Hepatocyte (in vitro differentiated cells): ENCODE measurements at regions not wholly inside any gene's neighbourhood (a gene's known extent, or its start where the extent isn't known, plus 50 kb on each side); places are given as distances from the start of the nearest gene placed in this dataset.
A peak's percentile ranks its signal among the peaks of the same experiment; 100 is the strongest.

ENCODE experiments used
- DNase-seq: peaks from one replicate; pipeline ENCODE4 v3.0.0-alpha.2; 2016; ENCODE audit warnings: low spot score
- H2AFZ ChIP-seq: fragments of 200-600 bp; sonication (generic); 2 replicates; pipeline ENCODE4 v1.6.0; 2016; ENCODE audit warnings: antibody characterized with exemption, mild to moderate bottlenecking
- H3K27ac ChIP-seq: fragments of 200-600 bp; sonication (generic); 2 replicates; pipeline ENCODE4 v1.5.1; 2016; ENCODE audit warnings: mild to moderate bottlenecking
- H3K27me3 ChIP-seq: fragments of 200-600 bp; sonication (generic); 2 replicates; pipeline ENCODE4 v1.6.1; 2016
- H3K36me3 ChIP-seq: fragments of 200-600 bp; sonication (generic); replicated peaks from 2 replicates; pipeline ENCODE4 v1.5.1; 2016; ENCODE audit warnings: low read depth; ENCODE audit not compliant: insufficient read depth
- H3K4me1 ChIP-seq: fragments of 200-600 bp; sonication (generic); 2 replicates; pipeline ENCODE4 v1.5.1; 2016; ENCODE audit warnings: mild to moderate bottlenecking, moderate library complexity; ENCODE audit not compliant: insufficient read depth
- H3K4me2 ChIP-seq: fragments of 200-600 bp; sonication (generic); 2 replicates; pipeline ENCODE4 v1.6.0; 2016
- H3K4me3 ChIP-seq: fragments of 200-600 bp; sonication (generic); 2 replicates; pipeline ENCODE4 v1.5.1; 2016; ENCODE audit warnings: mild to moderate bottlenecking
- H3K79me2 ChIP-seq: fragments of 200-600 bp; sonication (generic); 2 replicates; pipeline ENCODE4 v1.6.0; 2017; ENCODE audit warnings: mild to moderate bottlenecking
- H3K9me2 ChIP-seq: fragments of 200-600 bp; sonication (generic); replicated peaks from 2 replicates; pipeline ENCODE4 v1.6.0; 2017; ENCODE audit warnings: mild to moderate bottlenecking; ENCODE audit not compliant: insufficient read depth
- H3K9me3 ChIP-seq: fragments of 200-600 bp; sonication (generic); 2 replicates; pipeline ENCODE4 v1.5.1; 2016; ENCODE audit warnings: low read depth, mild to moderate bottlenecking
- H4K20me1 ChIP-seq: fragments of 200-600 bp; sonication (generic); 2 replicates; pipeline ENCODE4 v1.6.0; 2016; ENCODE audit warnings: mild to moderate bottlenecking; ENCODE audit not compliant: insufficient read depth, poor library complexity, severe bottlenecking
- CTCF ChIP-seq: fragments of 200-600 bp; sonication (generic); IDR thresholded peaks from 2 replicates; pipeline ENCODE4 v1.5.1; 2016; ENCODE audit warnings: antibody characterized with exemption, mild to moderate bottlenecking; ENCODE audit not compliant: poor library complexity
- EZH2 ChIP-seq: fragments of 200-600 bp; sonication (generic); IDR thresholded peaks from 2 replicates; pipeline ENCODE4 v1.6.1; 2016; ENCODE audit warnings: antibody characterized with exemption, mild to moderate bottlenecking, borderline replicate concordance
- EZH2phosphoT487 ChIP-seq: fragments of 200-600 bp; sonication (generic); IDR thresholded peaks from one replicate; pipeline ENCODE4 v1.6.1; 2018; ENCODE audit warnings: antibody characterized with exemption, mild to moderate bottlenecking, low read depth, moderate library complexity; ENCODE audit not compliant: unreplicated experiment, severe bottlenecking
- WGBS: methylation state at CpG from one replicate; pipeline ENCODE4 v1.1.6; 2016; ENCODE audit warnings: low lambda C conversion rate; ENCODE audit errors: missing lambda C conversion rate; 5-methylcytosine and 5-hydroxymethylcytosine counted together

DNA sequence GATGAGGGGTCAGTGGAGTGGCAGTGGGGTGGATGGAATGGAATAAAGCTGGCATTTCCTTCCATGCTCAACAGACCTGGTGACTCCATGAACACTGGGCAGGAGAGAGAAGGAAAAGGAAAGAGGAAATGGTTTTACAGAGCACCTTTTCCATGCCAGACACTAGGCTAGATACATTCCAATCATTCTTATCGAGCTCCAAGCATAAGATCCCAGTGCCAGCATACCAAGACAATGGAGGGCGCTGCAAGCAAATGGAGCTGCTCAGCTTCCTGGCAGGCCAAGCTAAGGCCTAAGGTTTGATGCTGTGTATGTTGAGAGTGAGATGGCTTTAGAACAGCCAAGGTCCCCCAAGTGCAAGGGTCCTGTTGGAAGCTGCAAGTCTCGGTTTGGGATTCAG lies 113.2 kb downstream of the HSPH1 start:
- DNase-seq: no peak
- H3K27ac ChIP-seq: no peak overlapping the region
- no peaks in the 10 kb centered on the region for H4K20me1 ChIP-seq
- H3K4me1 ChIP-seq: peaks cover 24% of the 10 kb centered on the region
- H3K9me2 ChIP-seq: no peaks in the 10 kb centered on the region
- no peaks in the 10 kb centered on the region for H3K36me3 ChIP-seq
- H3K27me3 ChIP-seq: no peaks in the 10 kb centered on the region
- TF ChIP-seq CTCF (no peak), EZH2phosphoT487 (no peak), EZH2 (no peak)
- WGBS: 77% methylated on average over 3 of the region's 3 CpGs
- H3K9me3 ChIP-seq: no peaks in the 10 kb centered on the region
- H2AFZ ChIP-seq: no peak overlapping the region
- no peak overlapping the region for H3K4me3 ChIP-seq
- H3K4me2 ChIP-seq: no peak overlapping the region
- no peaks in the 10 kb centered on the region for H3K79me2 ChIP-seq

GRCh38 chr13:31046711-31047279 lies 114.3 kb downstream of the TEX26 start:
- Histone ChIP-seq H3K27ac (peak overlapping the region; percentile 91), H2AFZ (peak overlapping the region; percentile 54)

GRCh38 chr13:31045286-31046081 lies 113.0 kb downstream of the TEX26 start:
- 48% methylated on average over 11 of the region's 11 CpGs for WGBS
- Histone ChIP-seq H3K36me3 (no peaks in the 10 kb centered on the region), H2AFZ (no peak overlapping the region), H4K20me1 (no peaks in the 10 kb centered on the region), H3K79me2 (no peaks in the 10 kb centered on the region), H3K9me3 (no peaks in the 10 kb centered on the region), H3K27me3 (no peaks in the 10 kb centered on the region), H3K9me2 (no peaks in the 10 kb centered on the region), H3K27ac (peak overlapping the region; percentile 91), H3K4me3 (no peak overlapping the region), H3K4me2 (peak overlapping the region; percentile 3), H3K4me1 (peaks cover 24% of the 10 kb centered on the region)
- DNase-seq: peak; percentile 88
- TF ChIP-seq CTCF (no peak), EZH2 (no peak), EZH2phosphoT487 (no peak)

More at GRCh38 chr13:31046711-31047279, 114.3 kb downstream of the TEX26 start:
- no peak overlapping the region for H3K4me3 ChIP-seq
- peak overlapping the region; percentile 35 for H3K4me2 ChIP-seq
- peak; percentile 62 for DNase-seq
- no peaks in the 10 kb centered on the region for H3K79me2 ChIP-seq
- H3K27me3 ChIP-seq: no peaks in the 10 kb centered on the region
- no peaks in the 10 kb centered on the region for H4K20me1 ChIP-seq
- H3K36me3 ChIP-seq: no peaks in the 10 kb centered on the region
- TF ChIP-seq CTCF: no peak
- no peak for TF ChIP-seq EZH2phosphoT487
- TF ChIP-seq EZH2: no peak
- H3K9me2 ChIP-seq: no peaks in the 10 kb centered on the region
- no peaks in the 10 kb centered on the region for H3K9me3 ChIP-seq
- 50% methylated on average over 16 of the region's 16 CpGs for WGBS
- peaks cover 24% of the 10 kb centered on the region for H3K4me1 ChIP-seq
